ENCODE measurements at regions not wholly inside any gene's neighbourhood (a gene's known extent, or its start where the extent isn't known, plus 50 kb on each side); places are given as distances from the start of the nearest gene placed in this dataset.
"Not testable (repeated sequence)": the region's sequence is repeated elsewhere in the genome, so short reads cannot be mapped to it uniquely, and the experiment has no call there.

DNA sequence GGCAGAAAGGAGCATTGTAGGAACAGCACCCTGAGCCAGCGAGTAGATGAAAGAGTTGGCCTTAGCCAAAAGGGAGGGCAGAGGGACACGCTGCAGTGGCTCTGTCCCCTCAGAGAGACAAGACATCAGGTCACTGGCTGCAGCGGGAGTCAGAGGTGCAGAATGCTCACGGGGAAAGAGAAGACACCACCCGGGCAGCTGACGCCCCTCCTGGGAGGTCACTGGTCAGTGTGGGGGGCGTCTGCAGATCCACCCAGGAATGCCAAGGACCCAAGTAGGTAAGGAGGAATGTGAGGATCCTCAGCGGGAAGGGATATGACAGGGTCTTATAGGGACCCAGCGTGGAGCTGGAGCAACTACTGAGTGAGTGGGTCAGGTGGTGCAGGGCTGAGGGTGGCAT is 923.9 kb downstream of the TUBA3C start:
- TF ChIP-seq HDGF (IDR thresholded peaks at IDR 0.05), result not testable (repeated sequence)
- TF ChIP-seq, protein P1, sequence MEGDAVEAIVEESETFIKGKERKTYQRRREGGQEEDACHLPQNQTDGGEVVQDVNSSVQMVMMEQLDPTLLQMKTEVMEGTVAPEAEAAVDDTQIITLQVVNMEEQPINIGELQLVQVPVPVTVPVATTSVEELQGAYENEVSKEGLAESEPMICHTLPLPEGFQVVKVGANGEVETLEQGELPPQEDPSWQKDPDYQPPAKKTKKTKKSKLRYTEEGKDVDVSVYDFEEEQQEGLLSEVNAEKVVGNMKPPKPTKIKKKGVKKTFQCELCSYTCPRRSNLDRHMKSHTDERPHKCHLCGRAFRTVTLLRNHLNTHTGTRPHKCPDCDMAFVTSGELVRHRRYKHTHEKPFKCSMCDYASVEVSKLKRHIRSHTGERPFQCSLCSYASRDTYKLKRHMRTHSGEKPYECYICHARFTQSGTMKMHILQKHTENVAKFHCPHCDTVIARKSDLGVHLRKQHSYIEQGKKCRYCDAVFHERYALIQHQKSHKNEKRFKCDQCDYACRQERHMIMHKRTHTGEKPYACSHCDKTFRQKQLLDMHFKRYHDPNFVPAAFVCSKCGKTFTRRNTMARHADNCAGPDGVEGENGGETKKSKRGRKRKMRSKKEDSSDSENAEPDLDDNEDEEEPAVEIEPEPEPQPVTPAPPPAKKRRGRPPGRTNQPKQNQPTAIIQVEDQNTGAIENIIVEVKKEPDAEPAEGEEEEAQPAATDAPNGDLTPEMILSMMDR (IDR thresholded peaks at IDR 0.05 in 2 of 3, conservative IDR thresholded peaks at IDR 0.05 in 1 of 3; ENCODE audit: control insufficient read depth in 2 of 3, extremely low read depth in 1 of 3, insufficient read depth in 1 of 3, low read depth in 3 of 3, low read length in 3 of 3), result not testable (repeated sequence)

All from GM12878 (cell line).